GM23338 (cell line): ENCODE measurements at regions not wholly inside any gene's neighbourhood (a gene's known extent, or its start where the extent isn't known, plus 50 kb on each side); places are given as distances from the start of the nearest gene placed in this dataset.

Experiments used
- ATAC-seq: fragments of 200-7000 bp; cut with Tn5 transposase; 3 replicates; pipeline ENCODE4 v1.9.1; 2020
- DNase-seq: peaks from one replicate; pipeline ENCODE4 v3.0.0-alpha.2; 2015; ENCODE audit warnings: low spot score
- H2AFZ ChIP-seq: fragments of 200-600 bp; sonication (generic); 2 replicates; pipeline ENCODE4 v1.8.0; 2016; ENCODE audit warnings: antibody characterized with exemption, mild to moderate bottlenecking, moderate library complexity
- H3F3A ChIP-seq: fragments of 200-600 bp; sonication (generic); replicated peaks from 2 replicates; pipeline ENCODE4 v1.8.0; 2017; ENCODE audit warnings: antibody characterized with exemption, mixed run types, low read depth
- H3K27ac ChIP-seq: fragments of 200-600 bp; sonication (generic); 2 replicates; pipeline ENCODE4 v1.6.1; 2016; ENCODE audit warnings: low read depth
- H3K27me3 ChIP-seq: fragments of 200-600 bp; sonication (generic); 2 replicates; pipeline ENCODE4 v1.8.0; 2016; ENCODE audit warnings: mild to moderate bottlenecking, mixed run types, moderate library complexity; ENCODE audit not compliant: insufficient read depth
- H3K36me3 ChIP-seq: fragments of 200-600 bp; sonication (generic); 2 replicates; pipeline ENCODE4 v1.8.0; 2016; ENCODE audit warnings: mild to moderate bottlenecking; ENCODE audit not compliant: insufficient read depth
- H3K4me1 ChIP-seq: fragments of 200-600 bp; sonication (generic); 2 replicates; pipeline ENCODE4 v1.8.0; 2016; ENCODE audit warnings: mild to moderate bottlenecking, moderate library complexity; ENCODE audit not compliant: insufficient read depth
- H3K4me2 ChIP-seq: fragments of 200-600 bp; sonication (generic); 2 replicates; pipeline ENCODE4 v1.7.1; 2017; ENCODE audit warnings: mixed run types
- H3K4me3 ChIP-seq: fragments of 200-600 bp; sonication (generic); 2 replicates; pipeline ENCODE4 v1.6.1; 2016; ENCODE audit warnings: mixed run types
- H3K79me2 ChIP-seq: fragments of 200-600 bp; sonication (generic); replicated peaks from 2 replicates; pipeline ENCODE4 v1.8.0; 2017; ENCODE audit warnings: mild to moderate bottlenecking; ENCODE audit not compliant: insufficient read depth
- H3K9me2 ChIP-seq: fragments of 200-600 bp; sonication (generic); 2 replicates; pipeline ENCODE4 v1.8.0; 2017; ENCODE audit not compliant: insufficient read depth
- H4K20me1 ChIP-seq: fragments of 200-600 bp; sonication (generic); replicated peaks from 2 replicates; pipeline ENCODE4 v1.8.0; 2017; ENCODE audit warnings: mild to moderate bottlenecking; ENCODE audit not compliant: insufficient read depth
- H3K27ac Mint-ChIP-seq: 2 replicates; pipeline ENCODE4 v1.8.0; 2020; ENCODE audit warnings: inconsistent platforms, mild to moderate bottlenecking, moderate library complexity, mixed read lengths
- H3K27me3 Mint-ChIP-seq: 3 replicates; pipeline ENCODE4 v1.8.0; 2022; ENCODE audit warnings: low read depth, mild to moderate bottlenecking, moderate library complexity, mixed read lengths, inconsistent platforms; ENCODE audit not compliant: insufficient read depth, poor library complexity
- H3K36me3 Mint-ChIP-seq: 3 replicates; pipeline ENCODE4 v1.8.0; 2021; ENCODE audit warnings: low read depth, mild to moderate bottlenecking, inconsistent platforms, moderate library complexity, mixed read lengths
- H3K4me1 Mint-ChIP-seq: 3 replicates; pipeline ENCODE4 v1.8.0; 2020; ENCODE audit warnings: mild to moderate bottlenecking, inconsistent platforms, mixed read lengths
- H3K4me3 Mint-ChIP-seq: 3 replicates; pipeline ENCODE4 v1.8.0; 2021; ENCODE audit warnings: moderate library complexity, mild to moderate bottlenecking, inconsistent platforms, mixed read lengths
- H3K9me3 Mint-ChIP-seq: 3 replicates; pipeline ENCODE4 v1.8.0; 2020; ENCODE audit warnings: moderate library complexity, mild to moderate bottlenecking, inconsistent platforms, mixed read lengths
- CREB1 ChIP-seq: fragments of 250-450 bp; sonication (Bioruptor Pico); IDR thresholded peaks from 2 replicates; pipeline ENCODE4 v1.5.0; 2020; ENCODE audit warnings: low read depth, mild to moderate bottlenecking, moderate library complexity
- ETS1 ChIP-seq: IDR thresholded peaks from 2 replicates; pipeline ENCODE4 v1.6.1; 2016; ENCODE audit warnings: antibody characterized with exemption
- EZH2 ChIP-seq: fragments of 200-600 bp; sonication (generic); IDR thresholded peaks from one replicate; pipeline ENCODE4 v1.8.0; 2017; ENCODE audit warnings: antibody characterized with exemption, mild to moderate bottlenecking, low read depth; ENCODE audit not compliant: unreplicated experiment
- EZH2phosphoT487 ChIP-seq: fragments of 200-600 bp; sonication (generic); IDR thresholded peaks from one replicate; pipeline ENCODE4 v1.8.1; 2018; ENCODE audit warnings: antibody characterized with exemption; ENCODE audit not compliant: unreplicated experiment
- JUNB ChIP-seq: IDR thresholded peaks from one replicate; pipeline ENCODE4 v1.6.1; 2016; ENCODE audit warnings: antibody characterized with exemption; ENCODE audit not compliant: unreplicated experiment
- NANOG ChIP-seq: IDR thresholded peaks from 2 replicates; pipeline ENCODE4 v1.6.1; 2016; ENCODE audit warnings: antibody characterized with exemption, borderline replicate concordance
- POLR2AphosphoS5 ChIP-seq: IDR thresholded peaks from 2 replicates; pipeline ENCODE4 v1.6.1; 2016; ENCODE audit warnings: antibody characterized with exemption, low read depth
- STAT1 ChIP-seq: IDR thresholded peaks from one replicate; pipeline ENCODE4 v1.6.1; 2016; ENCODE audit warnings: antibody characterized with exemption; ENCODE audit not compliant: unreplicated experiment
- ZNF331 ChIP-seq: fragments of 250-450 bp; sonication (Bioruptor Pico); IDR thresholded peaks from 2 replicates; pipeline ENCODE4 v1.5.0; 2020; ENCODE audit warnings: low read depth, mild to moderate bottlenecking, moderate library complexity
- ZNF462 ChIP-seq: fragments of 250-450 bp; sonication (Bioruptor Pico); IDR thresholded peaks from 2 replicates; pipeline ENCODE4 v1.5.0; 2020; ENCODE audit warnings: mild to moderate bottlenecking, moderate library complexity
- TF ChIP-seq, protein P1 (sequence below): IDR thresholded peaks from one replicate; pipeline ENCODE4 v1.6.1; 2018; ENCODE audit warnings: antibody characterized with exemption; ENCODE audit not compliant: unreplicated experiment

GRCh38 chr2:236896688-236897087, 189.0 kb upstream of the COPS8 start (continued):
- TF ChIP-seq ZNF462 = no peak
- TF ChIP-seq ZNF331 (CRISPR knock-in tag) = no peak
- TF ChIP-seq JUNB = no peak
- no peak for TF ChIP-seq NANOG
- no peak for TF ChIP-seq EZH2
- TF ChIP-seq EZH2phosphoT487 = no peak
- TF ChIP-seq CREB1 (CRISPR knock-in tag) = no peak
- no peak for TF ChIP-seq ETS1

GRCh38 chr2:236899146-236899545, 186.5 kb upstream of the COPS8 start:
- H3K79me2 ChIP-seq = no peaks in the 10 kb centered on the region
- no peak overlapping the region for H3K27ac ChIP-seq
- no peak overlapping the region for H2AFZ ChIP-seq
- H3K4me1 Mint-ChIP-seq = peaks cover 3% of the 10 kb centered on the region; the same call in 1 of the 3 replicates
- no peak overlapping the region for H3K4me3 Mint-ChIP-seq
- H4K20me1 ChIP-seq = no peaks in the 10 kb centered on the region
- H3F3A ChIP-seq = no peaks in the 10 kb centered on the region
- peaks cover 4% of the 10 kb centered on the region for H3K27me3 Mint-ChIP-seq
- H3K27ac Mint-ChIP-seq = no peak overlapping the region
- H3K4me3 ChIP-seq = no peak overlapping the region
- H3K36me3 ChIP-seq = no peaks in the 10 kb centered on the region
- ATAC-seq = no peak
- no peaks in the 10 kb centered on the region for H3K9me2 ChIP-seq
- DNase-seq = no peak
- no peaks in the 10 kb centered on the region for H3K9me3 Mint-ChIP-seq
- H3K36me3 Mint-ChIP-seq = no peaks in the 10 kb centered on the region
- no peak overlapping the region for H3K4me2 ChIP-seq
- H3K4me1 ChIP-seq = no peaks in the 10 kb centered on the region
- H3K27me3 ChIP-seq = no peaks in the 10 kb centered on the region
- TF ChIP-seq STAT1 (no peak), EZH2phosphoT487 (no peak), CREB1 (CRISPR knock-in tag) (no peak), EZH2 (no peak), ETS1 (no peak), JUNB (no peak), POLR2AphosphoS5 (no peak)
- TF ChIP-seq, protein P1, sequence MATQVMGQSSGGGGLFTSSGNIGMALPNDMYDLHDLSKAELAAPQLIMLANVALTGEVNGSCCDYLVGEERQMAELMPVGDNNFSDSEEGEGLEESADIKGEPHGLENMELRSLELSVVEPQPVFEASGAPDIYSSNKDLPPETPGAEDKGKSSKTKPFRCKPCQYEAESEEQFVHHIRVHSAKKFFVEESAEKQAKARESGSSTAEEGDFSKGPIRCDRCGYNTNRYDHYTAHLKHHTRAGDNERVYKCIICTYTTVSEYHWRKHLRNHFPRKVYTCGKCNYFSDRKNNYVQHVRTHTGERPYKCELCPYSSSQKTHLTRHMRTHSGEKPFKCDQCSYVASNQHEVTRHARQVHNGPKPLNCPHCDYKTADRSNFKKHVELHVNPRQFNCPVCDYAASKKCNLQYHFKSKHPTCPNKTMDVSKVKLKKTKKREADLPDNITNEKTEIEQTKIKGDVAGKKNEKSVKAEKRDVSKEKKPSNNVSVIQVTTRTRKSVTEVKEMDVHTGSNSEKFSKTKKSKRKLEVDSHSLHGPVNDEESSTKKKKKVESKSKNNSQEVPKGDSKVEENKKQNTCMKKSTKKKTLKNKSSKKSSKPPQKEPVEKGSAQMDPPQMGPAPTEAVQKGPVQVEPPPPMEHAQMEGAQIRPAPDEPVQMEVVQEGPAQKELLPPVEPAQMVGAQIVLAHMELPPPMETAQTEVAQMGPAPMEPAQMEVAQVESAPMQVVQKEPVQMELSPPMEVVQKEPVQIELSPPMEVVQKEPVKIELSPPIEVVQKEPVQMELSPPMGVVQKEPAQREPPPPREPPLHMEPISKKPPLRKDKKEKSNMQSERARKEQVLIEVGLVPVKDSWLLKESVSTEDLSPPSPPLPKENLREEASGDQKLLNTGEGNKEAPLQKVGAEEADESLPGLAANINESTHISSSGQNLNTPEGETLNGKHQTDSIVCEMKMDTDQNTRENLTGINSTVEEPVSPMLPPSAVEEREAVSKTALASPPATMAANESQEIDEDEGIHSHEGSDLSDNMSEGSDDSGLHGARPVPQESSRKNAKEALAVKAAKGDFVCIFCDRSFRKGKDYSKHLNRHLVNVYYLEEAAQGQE = no peak
